HG03460 (cell line): ENCODE measurements at regions not wholly inside any gene's neighbourhood (a gene's known extent, or its start where the extent isn't known, plus 50 kb on each side); places are given as distances from the start of the nearest gene placed in this dataset.
"Not testable (repeated sequence)": the region's sequence is repeated elsewhere in the genome, so short reads cannot be mapped to it uniquely, and the experiment has no call there.

Source experiments
- ATAC-seq: cut with Tn5 transposase; IDR thresholded peaks from one replicate; pipeline ENCODE4 v1.9.1; 2021; ENCODE audit not compliant: unreplicated experiment

- no peak for ATAC-seq
Measured at GRCh38 chr4:131367441-131367840, 1781.7 kb upstream of the PCDH10 start.

GRCh38 chr4:131370846-131371245, 1778.2 kb upstream of the PCDH10 start:
- ATAC-seq: no peak

GRCh38 chr4:131381055-131381454, 1768.0 kb upstream of the PCDH10 start:
- no peak for ATAC-seq

- ATAC-seq: no peak
Measured at GRCh38 chr4:131382839-131383238, 1766.3 kb upstream of the PCDH10 start.

GRCh38 chr4:131388277-131388676, 1760.8 kb upstream of the PCDH10 start:
- ATAC-seq: no peak

- no peak for ATAC-seq
Measured at GRCh38 chr4:131408102-131408501, 1741.0 kb upstream of the PCDH10 start.

GRCh38 chr4:131411393-131411792, 1737.7 kb upstream of the PCDH10 start:
- no peak for ATAC-seq

GRCh38 chr4:131419147-131419546, 1729.9 kb upstream of the PCDH10 start:
- no peak for ATAC-seq

- no peak for ATAC-seq
Measured at GRCh38 chr4:131426023-131426758, 1722.9 kb upstream of the PCDH10 start.

GRCh38 chr4:131427000-131427399, 1722.1 kb upstream of the PCDH10 start:
- ATAC-seq: no peak

- ATAC-seq: no peak
Measured at GRCh38 chr4:131430302-131430701, 1718.8 kb upstream of the PCDH10 start.

GRCh38 chr4:131441004-131441688, 1707.9 kb upstream of the PCDH10 start:
- ATAC-seq: no peak

GRCh38 chr4:131447883-131448282, 1701.2 kb upstream of the PCDH10 start:
- ATAC-seq: no peak

- no peak for ATAC-seq
Measured at GRCh38 chr4:131450572-131451209, 1698.4 kb upstream of the PCDH10 start.

GRCh38 chr4:131459430-131460101, 1689.5 kb upstream of the PCDH10 start:
- peak; percentile 54 for ATAC-seq

GRCh38 chr4:131470360-131470759, 1678.7 kb upstream of the PCDH10 start:
- no peak for ATAC-seq

- ATAC-seq: no peak
Measured at GRCh38 chr4:131488772-131489171, 1660.3 kb upstream of the PCDH10 start.

GRCh38 chr4:131496211-131496610, 1652.9 kb upstream of the PCDH10 start:
- ATAC-seq: not testable (repeated sequence)

- no peak for ATAC-seq
Measured at GRCh38 chr4:131499141-131499873, 1649.8 kb upstream of the PCDH10 start.

GRCh38 chr4:131509521-131509920, 1639.6 kb upstream of the PCDH10 start:
- no peak for ATAC-seq

GRCh38 chr4:131526686-131527085, 1622.4 kb upstream of the PCDH10 start:
- ATAC-seq: no peak
